ENCODE measurements at regions not wholly inside any gene's neighbourhood (a gene's known extent, or its start where the extent isn't known, plus 50 kb on each side); places are given as distances from the start of the nearest gene placed in this dataset.

DNA sequence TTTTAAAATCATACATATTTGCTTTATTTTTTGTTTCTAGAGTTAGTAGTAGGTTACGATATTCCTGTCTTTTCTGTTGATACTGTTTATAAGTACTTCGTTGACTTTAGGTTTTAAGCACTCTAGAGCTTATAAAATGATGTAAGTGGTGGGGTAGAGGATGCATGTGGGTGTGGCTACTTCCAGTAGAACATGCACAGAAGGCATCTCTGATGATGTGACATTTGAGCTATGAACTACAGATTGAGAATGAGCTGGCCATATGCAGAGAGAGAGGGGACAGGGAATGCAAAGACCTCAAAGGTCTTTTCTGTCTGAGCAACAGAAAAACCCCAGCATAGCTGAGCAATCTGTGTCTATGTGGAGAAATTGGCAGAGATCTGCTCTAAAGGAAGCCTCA lies 233.9 kb upstream of the STAC start:
- Histone ChIP-seq H3K36me3 (no peaks in the 10 kb centered on the region), H3K27ac (no peak overlapping the region), H3K4me1 (no peaks in the 10 kb centered on the region), H3K4me3 (no peak overlapping the region), H3K9me3 (no peaks in the 10 kb centered on the region), H3K27me3 (no peaks in the 10 kb centered on the region)
- ATAC-seq, result no peak
- DNase-seq, result no peak
- WGBS (ENCODE audit: insufficient coverage, low coverage, low lambda C conversion rate, missing lambda C conversion rate), result 74% methylated on average over 2 of the region's 2 CpGs
- no peak for TF ChIP-seq POLR2A (IDR thresholded peaks at IDR 0.05)
- TF ChIP-seq, protein P1, sequence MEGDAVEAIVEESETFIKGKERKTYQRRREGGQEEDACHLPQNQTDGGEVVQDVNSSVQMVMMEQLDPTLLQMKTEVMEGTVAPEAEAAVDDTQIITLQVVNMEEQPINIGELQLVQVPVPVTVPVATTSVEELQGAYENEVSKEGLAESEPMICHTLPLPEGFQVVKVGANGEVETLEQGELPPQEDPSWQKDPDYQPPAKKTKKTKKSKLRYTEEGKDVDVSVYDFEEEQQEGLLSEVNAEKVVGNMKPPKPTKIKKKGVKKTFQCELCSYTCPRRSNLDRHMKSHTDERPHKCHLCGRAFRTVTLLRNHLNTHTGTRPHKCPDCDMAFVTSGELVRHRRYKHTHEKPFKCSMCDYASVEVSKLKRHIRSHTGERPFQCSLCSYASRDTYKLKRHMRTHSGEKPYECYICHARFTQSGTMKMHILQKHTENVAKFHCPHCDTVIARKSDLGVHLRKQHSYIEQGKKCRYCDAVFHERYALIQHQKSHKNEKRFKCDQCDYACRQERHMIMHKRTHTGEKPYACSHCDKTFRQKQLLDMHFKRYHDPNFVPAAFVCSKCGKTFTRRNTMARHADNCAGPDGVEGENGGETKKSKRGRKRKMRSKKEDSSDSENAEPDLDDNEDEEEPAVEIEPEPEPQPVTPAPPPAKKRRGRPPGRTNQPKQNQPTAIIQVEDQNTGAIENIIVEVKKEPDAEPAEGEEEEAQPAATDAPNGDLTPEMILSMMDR (IDR thresholded peaks at IDR 0.05), result no peak
- intact Hi-C loops (cut with DNase I), result no loop called here

DNA sequence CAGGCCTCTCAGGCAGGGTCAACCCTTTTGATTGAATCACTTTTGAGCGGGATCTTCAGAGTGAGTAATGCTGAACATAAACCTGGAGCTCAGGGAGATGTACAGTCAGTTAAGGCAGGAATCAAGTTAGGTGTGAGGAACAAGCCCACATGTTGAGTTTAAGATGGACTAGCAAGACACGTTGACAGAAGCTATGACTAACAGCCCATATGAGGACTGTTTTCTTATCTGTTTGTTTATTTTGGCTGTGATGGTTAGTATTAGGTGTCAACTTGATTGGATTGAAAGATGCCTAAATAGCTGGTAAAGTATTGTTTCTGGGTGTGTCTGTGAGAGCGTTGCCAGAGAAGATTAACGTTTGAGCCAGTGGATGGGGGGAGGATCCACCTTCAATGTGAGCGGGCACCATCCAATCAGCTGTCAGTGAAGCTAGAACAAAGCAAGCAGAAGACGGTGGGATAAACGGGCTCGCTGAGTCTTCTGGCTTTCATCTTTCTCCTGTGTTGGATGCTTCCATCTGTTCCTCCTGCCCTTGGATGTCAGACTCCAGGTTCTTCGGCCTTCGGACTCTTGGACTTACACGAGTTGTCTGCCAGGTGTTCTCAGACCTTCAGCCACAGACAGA lies 232.3 kb upstream of the STAC start:
- no peaks in the 10 kb centered on the region for H3K27me3 ChIP-seq
- H3K36me3 ChIP-seq, result no peaks in the 10 kb centered on the region
- no peak for ATAC-seq
- intact Hi-C loops (cut with DNase I), result no loop called here
- H3K4me1 ChIP-seq, result no peaks in the 10 kb centered on the region
- no peak overlapping the region for H3K4me3 ChIP-seq
- H3K9me3 ChIP-seq, result no peaks in the 10 kb centered on the region
- H3K27ac ChIP-seq, result no peak overlapping the region
- WGBS (ENCODE audit: insufficient coverage, low coverage, low lambda C conversion rate, missing lambda C conversion rate), result 68% methylated on average over 7 of the region's 11 CpGs
- no peak for DNase-seq
- no peak for TF ChIP-seq POLR2A (IDR thresholded peaks at IDR 0.05)
- TF ChIP-seq, protein P1 (IDR thresholded peaks at IDR 0.05), result no peak

DNA sequence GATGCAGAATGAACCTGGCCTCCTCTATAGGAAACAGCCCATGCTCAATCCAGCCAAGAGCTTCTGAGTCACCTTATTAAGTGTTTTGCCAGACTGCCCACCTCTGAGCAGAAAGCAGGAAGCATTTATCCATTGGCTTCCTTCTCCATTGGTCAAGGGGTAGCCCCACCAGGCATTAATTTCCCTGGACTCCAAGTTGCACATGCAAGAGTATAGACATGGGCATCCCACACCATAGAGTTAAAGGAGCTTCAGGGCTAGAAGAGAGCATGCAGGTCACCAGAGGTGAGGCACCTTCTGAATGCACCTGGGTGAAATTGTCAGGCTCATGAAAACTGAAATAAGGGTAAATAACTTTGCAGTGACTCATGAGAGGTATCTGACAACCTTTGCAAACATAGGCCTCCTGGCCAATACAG lies 230.8 kb upstream of the STAC start:
- ATAC-seq (no peak), DNase-seq (no peak)
- intact Hi-C loops (cut with DNase I), result no loop called here
- Histone ChIP-seq H3K27me3 (no peaks in the 10 kb centered on the region), H3K9me3 (no peaks in the 10 kb centered on the region), H3K27ac (no peak overlapping the region), H3K4me3 (no peak overlapping the region), H3K4me1 (no peaks in the 10 kb centered on the region), H3K36me3 (no peaks in the 10 kb centered on the region)
- no peak for TF ChIP-seq POLR2A (IDR thresholded peaks at IDR 0.05)
- TF ChIP-seq, protein P1 (IDR thresholded peaks at IDR 0.05), result no peak

DNA sequence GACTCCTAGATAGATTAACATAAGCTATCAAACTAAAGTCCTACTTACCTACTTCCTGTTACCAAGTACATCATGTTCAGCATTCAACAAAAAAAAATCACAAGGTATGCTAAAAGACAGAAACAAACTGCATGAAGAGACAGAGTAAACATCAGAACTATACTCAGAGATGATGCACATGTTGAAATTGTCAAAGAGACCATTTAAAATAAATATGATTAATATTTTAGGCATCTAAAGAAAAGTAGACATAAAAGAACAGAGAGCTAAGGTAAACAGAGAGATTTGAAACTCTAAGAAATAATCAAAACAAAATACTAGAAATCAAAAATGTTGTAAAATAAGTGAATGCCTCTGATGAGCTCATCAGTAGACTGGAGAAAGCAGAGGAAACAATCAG lies 224.8 kb upstream of the STAC start:
- Histone ChIP-seq H3K9me3 (no peaks in the 10 kb centered on the region), H3K4me1 (no peaks in the 10 kb centered on the region), H3K27me3 (no peaks in the 10 kb centered on the region), H3K36me3 (no peaks in the 10 kb centered on the region), H3K4me3 (no peak overlapping the region), H3K27ac (no peak overlapping the region)
- DNase-seq, result no peak
- intact Hi-C loops (cut with DNase I), result no loop called here
- TF ChIP-seq, protein P1 (IDR thresholded peaks at IDR 0.05), result no peak
- TF ChIP-seq POLR2A (IDR thresholded peaks at IDR 0.05), result no peak
- no peak for ATAC-seq

DNA sequence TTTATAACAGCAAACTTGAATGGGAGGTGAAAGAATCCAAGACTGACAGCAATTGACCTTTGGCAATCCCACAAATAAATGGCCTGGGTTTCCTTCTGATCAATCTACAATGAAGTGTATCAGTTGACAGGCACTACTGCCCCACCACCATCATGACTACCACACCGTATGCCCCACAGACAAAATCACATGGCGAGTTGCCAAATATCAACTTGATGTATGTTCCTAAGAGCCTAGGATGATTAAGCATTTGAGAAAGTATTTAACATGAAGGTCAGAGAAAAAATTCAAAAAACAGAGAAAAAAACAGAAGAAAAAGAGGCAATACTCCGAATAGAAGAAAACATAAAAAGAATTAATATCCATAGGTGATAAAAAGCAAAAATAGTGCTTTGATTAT lies 215.9 kb upstream of the STAC start:
- TF ChIP-seq, protein P1 (IDR thresholded peaks at IDR 0.05), result no peak
- TF ChIP-seq POLR2A (IDR thresholded peaks at IDR 0.05), result no peak
- DNase-seq (no peak), ATAC-seq (no peak)
- Histone ChIP-seq H3K27me3 (no peaks in the 10 kb centered on the region), H3K36me3 (no peaks in the 10 kb centered on the region), H3K9me3 (no peaks in the 10 kb centered on the region), H3K4me3 (no peak overlapping the region), H3K27ac (no peak overlapping the region), H3K4me1 (no peaks in the 10 kb centered on the region)
- intact Hi-C loops (cut with DNase I), result no loop called here
- 23% methylated on average over 3 of the region's 3 CpGs for WGBS (ENCODE audit: insufficient coverage, low coverage, low lambda C conversion rate, missing lambda C conversion rate)
